NCI-H2081 (cell line): ENCODE measurements at regions not wholly inside any gene's neighbourhood (a gene's known extent, or its start where the extent isn't known, plus 50 kb on each side); places are given as distances from the start of the nearest gene placed in this dataset.
"Not testable (repeated sequence)": the region's sequence is repeated elsewhere in the genome, so short reads cannot be mapped to it uniquely, and the experiment has no call there.

Experiments
- DNase-seq, 2 experiments: peaks; one replicate each; lab custom pipeline; 2025; lab: John Stamatoyannopoulos, UW

DNA sequence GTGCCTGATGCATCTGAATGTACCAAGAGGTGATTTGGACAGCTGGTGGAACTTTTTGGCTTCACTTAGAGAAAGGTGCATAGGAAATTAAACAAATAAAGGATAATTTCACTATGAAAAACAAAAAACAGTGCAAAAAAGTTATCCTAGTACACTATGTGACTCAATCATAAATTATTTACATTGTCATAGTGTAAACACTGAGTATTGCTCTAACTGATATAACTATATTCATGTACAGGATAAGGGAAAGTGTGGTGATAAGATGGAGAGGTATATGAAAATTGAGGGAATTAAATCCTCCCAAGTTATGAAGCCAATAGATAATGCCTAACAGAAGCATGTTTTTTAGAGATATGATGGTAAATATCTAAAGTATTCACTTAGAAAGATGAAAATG, 50.2 kb upstream of the CPNE4 start:
- DNase-seq, result no peak

DNA sequence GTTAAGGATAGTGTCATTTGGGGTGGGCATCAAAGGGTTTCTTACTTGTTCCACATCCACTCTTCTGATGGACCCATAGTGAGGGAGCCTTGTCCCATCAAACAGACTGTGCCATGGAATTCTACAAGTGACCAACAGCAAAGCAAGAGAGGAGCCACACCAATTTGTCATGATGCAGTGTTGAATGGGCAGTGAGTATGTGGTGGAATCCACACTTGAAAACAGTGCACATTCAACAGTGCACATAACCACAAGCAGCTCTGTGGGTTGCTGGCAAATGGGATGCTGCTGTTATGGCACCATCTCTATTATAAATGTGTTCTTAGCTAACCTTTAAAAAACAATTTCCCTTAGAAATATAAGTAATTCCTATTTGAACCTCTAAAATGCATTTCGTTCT, 52.5 kb upstream of the CPNE4 start:
- no peak for DNase-seq

DNA sequence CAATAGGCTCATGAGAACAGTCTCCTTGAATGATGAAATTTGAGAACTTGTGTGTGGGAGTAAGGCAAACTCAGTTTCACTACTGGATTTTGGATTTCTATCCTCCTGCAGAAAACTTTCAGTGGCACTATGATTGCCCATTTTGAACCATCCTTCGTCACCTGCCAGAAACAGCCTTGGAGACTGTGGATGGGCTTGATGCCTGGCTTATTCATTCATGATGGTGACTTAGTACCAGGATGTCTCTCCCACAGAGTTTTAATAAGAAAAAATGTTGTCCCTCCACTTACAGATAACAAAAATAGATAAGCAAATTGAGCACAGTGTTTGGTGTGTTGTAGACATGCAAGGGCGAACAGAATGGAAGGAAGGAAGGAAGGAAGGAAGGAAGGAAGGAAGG, 53.5 kb upstream of the CPNE4 start:
- no peak for DNase-seq

DNA sequence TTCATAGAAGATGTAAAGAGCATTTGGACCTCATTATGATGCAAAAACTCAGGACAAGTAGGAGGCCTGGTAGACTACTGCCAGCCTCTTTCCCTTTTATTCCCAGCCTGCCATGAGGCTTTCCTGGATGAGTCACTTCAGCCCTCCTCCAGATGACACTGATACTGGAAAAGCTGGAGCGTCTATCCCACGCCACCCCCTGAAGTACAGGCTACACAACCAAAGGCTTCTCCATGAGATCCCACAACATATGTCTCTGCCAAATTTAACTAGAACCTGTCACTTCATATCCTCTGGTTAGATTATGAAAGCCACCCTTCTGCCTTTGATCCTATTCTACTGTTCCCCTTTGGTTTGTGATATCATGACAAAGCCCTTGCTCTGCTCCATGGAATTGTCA, 56.1 kb upstream of the CPNE4 start:
- no peak for DNase-seq

DNA sequence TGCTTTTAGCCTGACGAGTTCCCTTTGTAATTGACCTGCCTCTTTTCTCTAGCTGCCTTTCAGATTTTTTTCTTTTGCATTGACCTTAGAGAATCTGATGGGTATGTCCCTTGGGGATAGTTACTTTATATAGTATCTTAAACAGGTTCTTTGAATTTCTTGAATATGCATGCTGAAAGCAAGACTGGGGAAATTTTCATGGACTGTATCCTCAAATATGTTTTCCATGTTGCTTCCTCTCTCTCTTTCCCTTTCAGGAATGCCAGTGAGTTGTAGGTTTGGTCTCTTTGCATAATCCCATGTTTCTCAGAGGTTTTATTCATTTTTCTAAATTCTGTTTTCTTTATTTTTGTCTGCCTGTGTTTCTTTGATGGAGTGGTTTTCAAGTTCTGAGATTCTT, 81.8 kb upstream of the CPNE4 start:
- no peak for DNase-seq

DNA sequence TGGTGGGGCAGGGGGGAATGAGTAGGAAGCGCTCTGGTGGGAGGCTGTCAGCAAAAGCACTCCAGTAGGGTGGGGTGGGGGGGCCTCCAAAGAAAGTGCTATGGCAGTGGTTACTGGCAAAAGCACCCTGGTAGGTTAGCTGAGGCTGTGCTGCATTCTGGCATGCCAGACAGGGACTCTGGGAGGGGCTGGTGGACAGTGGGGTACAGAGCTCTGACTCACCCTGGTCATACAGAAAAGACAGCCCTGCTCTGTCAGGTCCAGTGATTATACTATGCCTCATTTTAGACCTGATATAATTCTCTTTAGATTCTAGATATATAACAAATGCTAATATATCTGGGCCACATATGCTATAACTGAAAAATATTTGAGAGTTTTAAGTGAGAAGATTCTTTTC, 82.8 kb upstream of the CPNE4 start:
- no peak for DNase-seq

DNA sequence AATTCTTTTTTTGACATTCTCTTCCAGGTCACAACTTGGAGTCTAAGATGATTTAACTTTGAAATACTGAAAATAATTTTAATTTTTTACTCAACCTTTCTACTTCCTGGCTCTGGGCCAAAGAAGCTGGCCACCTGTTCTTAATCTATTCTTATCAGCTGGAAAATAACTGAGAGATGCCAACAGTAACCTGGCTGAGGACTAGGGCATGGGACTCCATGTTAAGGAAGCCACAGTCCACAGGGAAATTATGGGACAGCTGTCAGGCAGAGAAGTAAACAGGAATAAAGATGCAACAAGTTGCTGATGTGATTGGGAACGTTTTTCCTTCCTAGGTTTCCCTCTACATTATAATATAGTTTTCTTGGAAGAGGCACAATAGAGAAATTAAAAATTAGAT, 84.7 kb upstream of the CPNE4 start:
- no peak for DNase-seq

DNA sequence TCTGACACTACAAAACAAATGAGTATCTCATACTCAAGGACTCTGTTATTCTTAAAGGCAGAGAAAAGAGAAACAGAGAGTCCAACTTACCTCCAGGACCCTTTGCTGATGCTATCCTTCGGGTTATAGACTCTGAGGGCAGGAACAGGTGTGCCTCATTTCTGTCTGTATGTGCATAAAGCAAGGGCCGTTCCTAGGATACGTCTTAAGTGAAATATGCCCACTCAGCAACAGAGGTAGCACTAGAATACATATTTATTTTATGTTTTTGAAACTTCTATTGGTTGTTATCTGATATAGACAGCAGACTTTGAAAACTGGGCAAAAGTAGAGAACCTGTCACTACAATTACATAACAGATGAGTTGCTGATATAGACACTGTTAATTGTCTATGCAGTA, 89.3 kb upstream of the CPNE4 start:
- no peak for DNase-seq

DNA sequence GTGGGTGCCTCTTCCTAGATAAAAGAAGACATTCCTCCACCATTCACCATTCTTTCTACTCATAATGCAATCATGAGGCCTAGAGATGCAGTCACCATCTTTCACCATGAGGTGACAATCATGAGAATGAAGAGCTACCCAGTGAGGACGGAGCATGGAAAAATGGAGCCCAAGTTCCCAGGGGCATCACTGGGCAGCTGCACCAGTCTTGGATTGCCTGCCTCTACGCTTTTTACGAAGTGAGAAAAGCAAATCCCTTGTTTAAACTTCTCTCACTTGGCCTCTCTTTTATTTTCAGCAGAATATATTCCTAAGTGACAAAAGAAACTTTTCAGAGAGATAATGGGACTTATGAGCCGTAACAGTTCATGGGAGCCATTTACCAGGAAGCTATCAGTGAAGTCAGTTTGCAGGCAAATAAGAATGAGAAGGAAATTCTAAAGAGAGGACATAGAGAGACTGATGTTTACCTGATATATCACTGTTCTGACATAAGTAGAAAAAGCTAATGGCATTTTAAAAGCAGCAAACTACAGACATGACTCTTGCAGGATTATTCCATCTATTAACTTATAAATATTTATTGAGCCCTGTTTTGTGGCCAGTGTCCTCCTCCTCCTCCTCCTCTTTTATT, 90.0 kb upstream of the CPNE4 start:
- no peak for DNase-seq

DNA sequence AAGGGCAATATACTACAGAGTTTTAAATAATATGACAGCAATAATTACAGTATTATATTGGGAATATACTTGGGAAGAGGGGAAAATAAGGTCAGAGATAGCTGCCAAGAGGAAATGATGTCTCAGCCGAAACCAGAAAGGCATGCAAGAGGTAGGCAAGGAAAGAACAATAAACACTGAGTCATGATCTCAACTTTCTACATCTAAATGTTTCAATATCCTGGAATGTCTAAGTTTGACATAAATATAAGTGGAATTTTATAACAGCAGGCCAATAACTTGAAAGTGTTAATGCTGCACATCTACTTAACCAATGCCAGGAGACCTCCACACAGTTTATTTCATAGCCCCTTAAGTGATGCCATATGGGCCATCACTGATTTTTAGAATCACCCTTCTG, 99.8 kb upstream of the CPNE4 start:
- DNase-seq, result no peak

DNA sequence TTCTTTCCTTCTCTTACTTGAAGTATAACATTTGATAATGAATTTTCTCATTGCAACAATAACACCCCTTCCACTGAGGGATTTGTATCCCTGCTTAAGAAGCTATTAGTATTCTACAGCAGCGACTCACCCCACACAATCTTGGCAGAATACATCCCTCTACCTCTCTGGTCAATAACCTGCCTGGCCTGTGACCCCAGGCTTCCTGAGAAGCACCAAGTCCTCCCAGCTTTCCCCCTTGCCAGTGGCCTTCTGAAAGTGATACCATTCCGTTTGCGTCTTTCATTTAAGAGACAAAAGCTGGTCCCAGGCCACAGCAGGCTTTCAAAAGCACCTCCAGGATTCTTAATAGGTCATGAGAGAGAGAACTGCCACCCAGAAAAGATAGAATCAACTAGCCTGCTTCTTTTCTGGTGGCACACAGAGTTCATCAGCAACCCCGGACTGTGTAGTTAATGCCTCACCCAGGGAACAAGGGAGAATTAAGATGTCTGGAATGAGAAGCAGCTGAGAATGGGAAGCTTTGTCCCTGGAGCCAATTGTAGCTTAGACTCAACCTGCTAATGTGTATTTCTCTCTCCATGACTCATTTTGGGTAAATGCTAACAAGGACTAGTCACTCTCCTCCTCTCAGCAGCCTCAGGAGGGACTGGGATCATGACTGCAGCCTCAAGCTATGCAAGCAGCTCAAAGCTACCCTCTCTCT, 101.0 kb upstream of the CPNE4 start:
- no peak for DNase-seq

DNA sequence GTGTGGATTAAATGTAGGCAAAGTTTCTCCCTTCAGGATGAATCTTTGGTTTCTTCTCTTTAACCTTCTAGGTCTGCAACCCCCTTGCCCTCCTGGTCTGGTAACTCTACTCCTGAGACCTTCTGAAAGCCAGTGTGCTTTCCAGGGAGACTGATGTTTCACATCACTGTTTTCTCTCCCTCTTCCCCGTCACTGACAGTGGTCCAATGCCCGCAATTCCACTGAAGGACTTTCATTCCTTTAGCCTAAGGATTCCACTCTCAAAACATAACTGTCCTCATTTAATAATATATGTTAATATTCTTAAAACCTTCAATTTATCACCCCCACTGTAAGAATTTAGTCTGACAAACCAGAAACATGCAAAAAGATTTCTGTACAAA, 101.5 kb upstream of the CPNE4 start:
- no peak for DNase-seq

DNA sequence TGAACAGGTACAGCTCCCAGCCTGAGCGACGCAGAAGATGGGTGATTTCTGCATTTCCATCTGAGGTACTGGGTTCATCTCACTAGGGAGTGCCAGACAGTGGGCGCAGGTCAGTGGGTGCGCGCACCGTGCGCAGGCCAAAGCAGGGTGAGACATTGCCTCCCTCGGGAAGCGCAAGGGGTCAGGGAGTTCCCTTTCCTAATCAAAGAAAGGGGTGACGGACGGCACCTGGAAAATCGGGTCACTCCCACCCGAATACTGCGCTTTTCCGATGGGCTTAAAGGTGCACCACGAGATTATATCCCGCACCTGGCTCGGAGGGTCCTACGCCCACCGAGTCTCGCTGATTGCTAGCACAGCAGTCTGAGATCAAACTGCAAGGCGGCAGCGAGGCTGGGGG, 102.1 kb upstream of the CPNE4 start:
- not testable (repeated sequence) for DNase-seq

DNA sequence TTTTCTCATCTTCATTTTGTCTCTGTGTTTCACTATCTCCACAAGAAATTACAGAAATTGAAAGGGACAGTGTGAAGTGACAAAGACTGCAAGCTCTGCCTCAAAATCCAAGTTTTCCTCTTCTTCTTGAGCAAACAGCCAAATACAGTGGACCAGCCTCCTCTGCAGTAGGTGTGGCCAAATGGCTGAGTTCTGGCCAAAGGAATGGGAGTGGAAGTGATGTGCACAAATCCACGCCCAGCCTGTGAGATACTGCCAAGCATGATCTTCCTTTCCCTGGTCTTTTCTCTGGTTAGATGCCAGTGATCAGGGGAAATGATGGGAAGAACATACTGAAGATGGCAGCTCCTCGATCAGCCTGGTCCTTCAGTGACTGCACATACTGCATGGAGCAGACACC, 111.0 kb upstream of the CPNE4 start:
- DNase-seq, result no peak

DNA sequence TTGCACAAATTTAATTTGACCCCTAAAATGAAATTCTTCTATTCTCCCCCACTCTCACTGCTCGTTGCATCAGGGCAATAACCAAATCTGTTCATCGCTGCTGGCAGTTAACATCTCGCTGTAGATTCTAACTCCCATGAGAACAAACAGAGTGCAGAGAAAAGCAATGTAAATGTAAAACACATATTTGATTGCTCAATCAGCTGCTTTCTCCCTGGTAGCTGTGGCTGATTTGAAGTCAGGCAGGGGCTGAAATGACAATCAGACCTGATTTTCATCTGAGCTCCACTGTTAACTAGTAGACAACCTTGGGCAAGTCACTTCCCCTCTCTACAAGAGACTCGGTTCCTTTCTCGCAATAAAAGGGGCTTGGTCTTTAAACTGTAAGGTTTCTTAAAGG, 119.8 kb upstream of the CPNE4 start:
- DNase-seq, result no peak

DNA sequence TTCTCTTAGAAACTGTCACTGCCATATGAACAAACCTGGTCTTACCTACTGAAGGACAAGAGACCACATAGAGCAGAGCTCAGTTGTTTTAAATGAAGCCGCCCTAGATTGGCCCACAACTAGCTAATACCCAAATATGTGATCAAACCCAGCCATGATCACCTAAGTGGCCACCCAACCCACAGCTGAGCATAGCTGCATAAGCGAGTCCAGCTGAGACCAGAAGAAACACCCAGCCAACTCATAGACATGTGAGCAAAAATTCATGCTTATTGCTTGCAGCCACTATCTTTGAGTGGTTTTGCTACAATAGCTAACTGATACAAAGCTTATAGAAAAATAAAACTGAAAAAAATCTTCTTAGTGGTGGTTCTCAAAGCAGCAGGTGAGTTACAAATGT, 124.3 kb upstream of the CPNE4 start:
- DNase-seq, result no peak

DNA sequence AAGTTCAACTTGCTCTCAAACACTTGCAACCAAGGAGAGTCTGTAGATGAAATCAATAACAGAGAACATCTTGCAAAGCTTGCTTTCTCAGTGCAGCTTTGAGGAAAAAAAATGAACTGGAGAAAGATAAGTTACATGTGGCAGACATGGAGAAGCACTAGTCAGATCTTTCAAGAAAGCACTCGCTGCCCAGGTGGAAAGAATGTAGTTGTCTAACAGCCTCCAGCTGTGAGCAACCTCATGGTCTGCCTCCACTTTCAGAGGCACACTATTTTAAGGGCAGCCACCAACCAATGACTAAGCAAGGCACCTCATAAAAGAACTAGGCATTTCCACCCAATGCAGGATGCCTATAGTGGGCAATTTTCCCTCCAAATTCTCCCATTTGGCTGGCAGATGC, 125.4 kb upstream of the CPNE4 start:
- no peak for DNase-seq

DNA sequence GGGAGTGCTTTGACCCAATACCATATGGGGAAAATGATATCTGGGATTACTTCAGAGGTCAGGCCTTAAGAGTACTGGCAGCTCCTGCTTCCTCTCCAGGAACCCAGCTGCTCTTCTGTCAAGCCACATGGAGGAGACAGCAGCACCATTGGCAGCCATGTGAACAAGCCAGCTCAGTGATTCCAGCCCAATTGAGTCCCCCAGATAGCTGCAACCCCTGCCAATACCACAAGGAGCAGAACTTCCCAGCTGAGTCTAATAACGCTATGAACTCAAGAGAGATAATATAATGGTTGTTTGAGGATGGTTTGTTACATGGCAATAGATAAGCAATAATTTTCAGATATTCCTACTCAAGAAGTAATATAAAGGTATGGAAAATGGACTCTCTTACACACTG, 126.8 kb upstream of the CPNE4 start:
- DNase-seq, result no peak

DNA sequence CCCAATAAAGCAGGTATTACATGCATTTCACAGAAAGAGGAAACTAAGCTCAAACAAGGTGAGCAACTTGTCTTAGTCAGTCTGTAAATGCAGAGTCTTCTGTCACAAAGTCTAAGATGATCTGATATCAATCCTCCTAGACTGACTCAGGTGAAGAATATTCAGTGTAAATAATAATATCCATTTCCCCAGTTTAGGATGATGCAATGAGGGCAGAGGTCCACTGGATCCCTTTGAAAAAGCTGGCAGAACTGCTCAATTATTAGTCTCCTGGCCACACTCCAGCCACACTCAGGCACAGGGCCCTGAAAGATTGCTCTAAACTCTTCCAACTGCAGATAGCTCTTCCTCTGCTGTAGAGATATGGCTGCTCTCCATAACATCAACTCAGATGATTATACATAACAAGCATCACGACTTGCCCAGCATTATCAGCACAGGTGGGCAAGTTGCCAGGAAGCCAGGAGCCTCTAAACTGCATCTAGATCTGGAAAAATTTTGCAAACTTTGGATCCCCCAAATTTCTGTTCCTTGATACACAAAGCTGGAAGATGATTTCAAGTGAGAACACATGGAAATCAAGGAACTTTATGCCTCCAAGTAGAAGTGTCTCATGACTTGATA, 129.8 kb upstream of the CPNE4 start:
- DNase-seq, result no peak

DNA sequence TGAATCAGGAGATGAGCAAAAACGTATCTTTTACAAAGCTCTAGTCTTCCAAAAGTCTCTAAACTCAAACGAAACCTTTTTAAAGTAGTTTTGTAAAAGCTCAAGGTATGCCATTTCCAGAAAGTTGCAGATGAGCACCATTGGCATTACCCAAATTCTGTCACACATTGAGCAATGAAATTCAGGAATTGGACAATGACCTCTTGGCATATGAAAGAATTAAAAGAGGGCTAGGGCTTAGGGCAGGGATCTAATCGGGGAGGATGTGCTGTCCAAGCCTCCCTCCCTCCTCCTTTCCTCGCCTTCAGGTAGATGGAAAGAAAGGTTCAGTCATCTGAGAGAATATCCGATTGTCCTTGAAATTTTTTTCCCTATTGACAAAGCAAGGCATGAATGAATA, 133.1 kb upstream of the CPNE4 start:
- DNase-seq, result no peak

DNA sequence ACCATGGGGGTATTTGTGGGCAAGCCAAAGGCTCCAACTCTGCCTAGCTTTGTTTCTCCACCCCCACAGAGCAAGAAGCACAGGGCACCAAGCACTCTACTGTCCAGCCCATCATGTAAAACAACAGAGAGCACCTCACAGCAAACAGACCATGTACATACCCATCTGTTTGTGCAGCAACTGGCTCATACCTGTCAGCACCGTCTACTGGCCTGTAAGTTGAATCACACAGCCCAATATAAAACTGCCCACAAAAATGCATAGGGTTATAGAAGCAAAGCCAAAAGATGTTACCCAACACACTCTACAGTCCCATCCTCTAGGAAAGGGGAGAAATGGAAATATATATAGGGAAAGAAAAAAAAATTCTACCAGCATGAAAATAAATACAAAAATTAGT, 139.7 kb upstream of the CPNE4 start:
- DNase-seq, result no peak

DNA sequence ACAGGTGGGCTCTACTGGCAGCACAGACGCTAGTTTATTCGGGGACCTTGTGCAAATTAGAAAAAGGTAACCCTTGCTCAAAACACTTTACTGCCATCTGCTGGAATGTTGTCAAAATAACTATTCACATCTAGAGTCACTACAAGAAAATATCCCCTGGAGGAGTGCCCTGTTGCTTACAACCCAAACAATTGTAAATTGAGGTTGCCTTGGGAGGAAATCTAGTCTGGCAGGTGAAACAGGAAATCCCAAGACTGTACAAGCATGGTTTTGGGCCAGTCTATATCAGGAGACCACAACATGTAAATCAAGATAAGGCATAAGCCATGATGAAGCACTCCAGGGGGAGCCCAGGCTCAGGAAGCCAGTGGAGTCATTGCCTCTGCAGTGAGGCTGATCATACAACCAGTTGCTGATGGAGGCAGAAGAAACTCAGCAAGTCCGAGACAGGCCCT, 136.8 kb upstream of the ACP3 start:
- peak; percentile 76 for DNase-seq

DNA sequence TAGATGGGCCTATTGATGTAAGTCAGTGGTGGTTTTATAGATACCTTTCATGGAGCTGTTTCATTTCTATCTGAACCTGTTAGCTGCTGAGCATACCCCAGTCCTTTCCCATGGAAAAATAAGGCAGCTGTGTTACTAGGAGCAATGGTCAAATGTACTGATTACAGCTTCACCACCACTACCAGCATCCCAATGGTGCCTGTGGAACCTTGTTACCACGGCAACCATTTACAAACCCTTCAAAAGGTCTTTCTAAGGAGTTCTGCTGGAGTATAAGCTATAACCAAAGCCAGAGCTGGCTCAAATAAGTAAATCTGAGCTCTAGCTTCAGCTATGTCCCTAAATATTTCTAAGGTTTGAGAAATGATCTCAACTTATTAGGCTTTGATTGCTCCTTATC, 133.4 kb upstream of the ACP3 start:
- no peak for DNase-seq

DNA sequence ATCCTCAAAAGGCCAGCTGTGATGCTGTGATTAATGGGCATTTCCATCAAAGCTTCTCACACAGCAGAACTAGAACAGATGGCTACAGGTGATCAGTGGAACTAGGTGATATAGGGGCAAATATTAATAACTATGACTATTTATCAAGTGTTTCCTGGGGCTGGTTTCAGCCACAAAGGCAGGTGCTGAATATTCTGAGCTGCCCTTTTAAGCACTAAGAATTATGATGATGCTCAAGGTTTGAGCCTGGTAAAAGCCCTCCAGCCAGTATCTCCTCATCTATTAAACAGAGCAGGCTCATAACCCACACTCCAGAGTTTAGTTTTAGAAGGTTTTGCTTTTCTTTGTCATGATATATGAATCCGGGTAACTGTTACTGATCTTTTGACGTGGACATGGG, 129.5 kb upstream of the ACP3 start:
- no peak for DNase-seq
